PC-3 (cell line): ENCODE measurements at regions not wholly inside any gene's neighbourhood (a gene's known extent, or its start where the extent isn't known, plus 50 kb on each side); places are given as distances from the start of the nearest gene placed in this dataset.

Experiments used
- ATAC-seq: fragments of 200-7000 bp; cut with Tn5 transposase; 2 replicates; pipeline ENCODE4 v1.9.1; 2020; ENCODE audit warnings: mild to moderate bottlenecking, moderate library complexity
- BruUV-seq: library from RNA; stranded (reverse); fragments of 400-500 nt; replicated peaks from 2 replicates; lab custom pipeline; 2021; lab: Mats Ljungman, UMichigan
- CTCF ChIA-PET: fragments of 300-600 bp; sonication (Branson Sonifier 250); formaldehyde crosslinking; loops from one replicate; lab custom pipeline; 2022; ENCODE audit warnings: antibody characterized with exemption; lab: Charles Lee
- POLR2A ChIA-PET: fragments of 300-600 bp; sonication (Branson Sonifier 250); formaldehyde crosslinking; loops from one replicate; lab custom pipeline; 2022; ENCODE audit warnings: antibody characterized with exemption; ENCODE audit not compliant: unreplicated experiment; lab: Charles Lee
- DNase-seq: peaks from one replicate; pipeline ENCODE4 v3.0.0-alpha.2; 2015
- H2AFZ ChIP-seq: fragments of 300-600 bp; sonication (generic); 2 replicates; pipeline ENCODE4 v1.6.0; 2016; ENCODE audit warnings: antibody characterized with exemption, low read length
- H3F3A ChIP-seq: fragments of 300-600 bp; sonication (generic); one replicate; pipeline ENCODE4 v1.6.0; 2017; ENCODE audit warnings: antibody characterized with exemption, low read length, control low read depth, mild to moderate bottlenecking; ENCODE audit not compliant: unreplicated experiment
- H3K27ac ChIP-seq: fragments of 300-600 bp; sonication (generic); 2 replicates; pipeline ENCODE4 v1.5.1; 2016; ENCODE audit warnings: mild to moderate bottlenecking, low read length
- H3K27me3 ChIP-seq: fragments of 300-600 bp; sonication (generic); 2 replicates; pipeline ENCODE4 v1.6.1; 2016; ENCODE audit warnings: low read length, mixed read lengths
- H3K36me3 ChIP-seq: fragments of 300-600 bp; sonication (generic); 2 replicates; pipeline ENCODE4 v1.6.1; 2016; ENCODE audit warnings: low read depth, mixed run types, low read length, mixed read lengths
- H3K4me1 ChIP-seq: fragments of 300-600 bp; sonication (generic); 2 replicates; pipeline ENCODE4 v1.5.1; 2016; ENCODE audit warnings: low read length; ENCODE audit not compliant: insufficient read depth
- H3K4me2 ChIP-seq: fragments of 300-600 bp; sonication (generic); 2 replicates; pipeline ENCODE4 v1.6.0; 2016; ENCODE audit warnings: low read length
- H3K4me3 ChIP-seq: fragments of 300-600 bp; sonication (generic); 2 replicates; pipeline ENCODE4 v1.5.1; 2016; ENCODE audit warnings: mild to moderate bottlenecking, low read length, mixed read lengths
- H3K79me2 ChIP-seq: fragments of 300-600 bp; sonication (generic); 2 replicates; pipeline ENCODE4 v1.6.1; 2017; ENCODE audit warnings: low read length, mixed read lengths
- H3K9ac ChIP-seq: fragments of 300-600 bp; sonication (generic); 2 replicates; pipeline ENCODE4 v1.6.0; 2016; ENCODE audit warnings: mild to moderate bottlenecking, low read length
- H3K9me2 ChIP-seq: fragments of 300-600 bp; sonication (generic); replicated peaks from 2 replicates; pipeline ENCODE4 v1.6.1; 2016; ENCODE audit warnings: mixed run types, low read length, mixed read lengths
- H3K9me3 ChIP-seq: fragments of 300-600 bp; sonication (generic); 2 replicates; pipeline ENCODE4 v1.6.1; 2016; ENCODE audit warnings: low read length, mixed read lengths
- H4K20me1 ChIP-seq: fragments of 300-600 bp; sonication (generic); 2 replicates; pipeline ENCODE4 v1.6.1; 2016; ENCODE audit warnings: low read length, mixed read lengths
- EZH2 ChIP-seq: fragments of 300-600 bp; sonication (generic); IDR thresholded peaks from one replicate; pipeline ENCODE4 v1.6.1; 2017; ENCODE audit warnings: antibody characterized with exemption, mild to moderate bottlenecking, low read length; ENCODE audit not compliant: unreplicated experiment
- EZH2phosphoT487 ChIP-seq: fragments of 300-600 bp; sonication (generic); IDR thresholded peaks from 2 replicates; pipeline ENCODE4 v1.6.1; 2018; ENCODE audit warnings: mild to moderate bottlenecking, antibody characterized with exemption, low read length, borderline replicate concordance
- intact Hi-C: fragments of 100-400 bp; cut with micrococcal nuclease; formaldehyde crosslinking; loops from 2 replicates; pipeline ENCODE4 v1.9.0; 2023
- TF ChIP-seq, protein P1 (sequence below): fragments of 300-600 bp; sonication (generic); conservative IDR thresholded peaks from 2 replicates; pipeline ENCODE4 v1.5.1; 2017; ENCODE audit warnings: antibody characterized with exemption, low read depth, mild to moderate bottlenecking, low read length

DNA sequence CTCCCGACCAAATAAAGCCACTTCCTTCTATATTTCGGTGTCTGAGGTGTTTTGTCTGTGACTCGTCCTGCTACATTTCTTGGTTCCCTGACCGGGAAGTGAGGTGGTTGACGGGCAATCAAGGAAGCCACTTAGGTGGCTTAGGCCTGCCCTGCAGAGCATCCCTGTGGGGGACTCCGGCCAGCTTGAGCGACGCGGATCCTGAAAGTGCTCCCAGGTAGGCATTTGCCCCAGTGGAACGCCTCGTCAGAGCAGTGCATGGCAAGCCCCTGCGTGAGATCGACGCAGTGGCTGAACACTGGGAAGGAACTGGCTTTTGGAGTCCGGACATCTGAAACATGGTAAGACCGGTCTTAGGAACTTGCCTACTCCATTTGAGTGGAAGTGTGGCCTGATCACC lies 157.2 kb upstream of the COX7C start:
- H3K9me3 ChIP-seq, result peaks cover 8% of the 10 kb centered on the region
- DNase-seq (peak; percentile 26), ATAC-seq (no peak)
- no peak overlapping the region for H3K27ac ChIP-seq
- TF ChIP-seq, protein P1, sequence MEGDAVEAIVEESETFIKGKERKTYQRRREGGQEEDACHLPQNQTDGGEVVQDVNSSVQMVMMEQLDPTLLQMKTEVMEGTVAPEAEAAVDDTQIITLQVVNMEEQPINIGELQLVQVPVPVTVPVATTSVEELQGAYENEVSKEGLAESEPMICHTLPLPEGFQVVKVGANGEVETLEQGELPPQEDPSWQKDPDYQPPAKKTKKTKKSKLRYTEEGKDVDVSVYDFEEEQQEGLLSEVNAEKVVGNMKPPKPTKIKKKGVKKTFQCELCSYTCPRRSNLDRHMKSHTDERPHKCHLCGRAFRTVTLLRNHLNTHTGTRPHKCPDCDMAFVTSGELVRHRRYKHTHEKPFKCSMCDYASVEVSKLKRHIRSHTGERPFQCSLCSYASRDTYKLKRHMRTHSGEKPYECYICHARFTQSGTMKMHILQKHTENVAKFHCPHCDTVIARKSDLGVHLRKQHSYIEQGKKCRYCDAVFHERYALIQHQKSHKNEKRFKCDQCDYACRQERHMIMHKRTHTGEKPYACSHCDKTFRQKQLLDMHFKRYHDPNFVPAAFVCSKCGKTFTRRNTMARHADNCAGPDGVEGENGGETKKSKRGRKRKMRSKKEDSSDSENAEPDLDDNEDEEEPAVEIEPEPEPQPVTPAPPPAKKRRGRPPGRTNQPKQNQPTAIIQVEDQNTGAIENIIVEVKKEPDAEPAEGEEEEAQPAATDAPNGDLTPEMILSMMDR, result no peak
- no peak for TF ChIP-seq EZH2phosphoT487
- TF ChIP-seq EZH2, result no peak
- no peaks in the 10 kb centered on the region for H4K20me1 ChIP-seq
- H3K4me3 ChIP-seq, result no peak overlapping the region
- no peaks in the 10 kb centered on the region for H3K79me2 ChIP-seq
- 0 out of 2 replicates have a peak overlapping the region, but pooled peaks have one; percentile 58 for H3K4me2 ChIP-seq
- H3K9ac ChIP-seq, result no peak overlapping the region
- ChIA-PET POLR2A (no interaction called here), CTCF (no interaction called here)
- H3K36me3 ChIP-seq, result no peaks in the 10 kb centered on the region
- no peaks in the 10 kb centered on the region for H3F3A ChIP-seq
- H3K4me1 ChIP-seq, result peaks cover 40% of the 10 kb centered on the region
- BruUV-seq, result no TSS peak
- H3K9me2 ChIP-seq, result no peaks in the 10 kb centered on the region
- H3K27me3 ChIP-seq, result no peaks in the 10 kb centered on the region
- H2AFZ ChIP-seq, result no peak overlapping the region
- intact Hi-C loops, result no loop called here

DNA sequence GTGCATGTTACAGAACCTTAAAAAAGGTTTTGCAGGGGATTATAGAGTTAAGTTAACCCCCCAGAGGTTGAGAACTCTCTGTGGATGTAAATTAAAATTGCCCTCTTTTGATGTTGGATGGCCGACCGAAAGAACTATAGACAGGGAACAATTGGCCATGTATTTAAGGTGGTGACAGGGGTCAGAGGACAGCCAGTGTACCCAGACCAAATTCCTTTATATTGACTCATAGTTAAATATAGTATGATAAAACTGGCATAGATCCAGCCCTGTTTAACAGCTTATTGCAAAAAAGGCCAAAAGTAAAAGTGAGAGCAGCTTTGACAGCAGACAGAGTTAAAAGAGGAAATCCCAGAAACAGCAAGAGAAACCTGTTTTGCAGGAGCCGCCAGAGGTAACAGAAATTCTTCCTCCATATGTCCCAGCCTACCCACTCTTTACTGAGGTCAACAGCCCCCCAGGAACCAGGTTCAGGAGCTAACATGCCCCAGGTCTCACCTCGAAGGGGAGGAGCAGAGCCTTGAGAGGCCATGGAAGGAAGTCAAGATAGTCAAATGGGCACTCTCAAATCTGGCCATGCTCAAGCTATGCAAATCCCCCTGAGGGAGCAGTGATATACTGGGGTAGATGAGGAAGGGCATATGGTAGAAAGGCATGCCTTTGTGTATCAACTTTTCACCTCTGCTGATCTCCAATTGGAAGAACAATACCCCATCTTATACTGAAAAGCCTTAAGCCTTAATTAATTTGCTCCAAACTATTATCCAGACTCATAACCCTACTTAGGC lies 156.4 kb upstream of the COX7C start:
- H2AFZ ChIP-seq, result no peak overlapping the region
- CTCF ChIA-PET, result no interaction called here
- H3K27me3 ChIP-seq, result no peaks in the 10 kb centered on the region
- H3K4me1 ChIP-seq, result peaks cover 40% of the 10 kb centered on the region
- H3K9me2 ChIP-seq, result no peaks in the 10 kb centered on the region
- TF ChIP-seq EZH2phosphoT487 (no peak), EZH2 (no peak)
- TF ChIP-seq, protein P1, result no peak
- H3K36me3 ChIP-seq, result peaks cover 2% of the 10 kb centered on the region; the same call in 1 of the 2 replicates
- DNase-seq (peak; percentile 95), ATAC-seq (peak; percentile 66)
- POLR2A ChIA-PET, result interaction anchor here (0.6 kb wide), 1 partner anchor 898 kb away, joined by 4 read pairs; no protein-coding TSS in a partner anchor
- H3F3A ChIP-seq, result no peaks in the 10 kb centered on the region
- H3K79me2 ChIP-seq, result no peaks in the 10 kb centered on the region
- peak overlapping the region; percentile 58 for H3K4me2 ChIP-seq
- H3K9me3 ChIP-seq, result peaks cover 11% of the 10 kb centered on the region
- H3K4me3 ChIP-seq, result no peak overlapping the region
- H3K27ac ChIP-seq, result peak overlapping the region; percentile 34
- intact Hi-C loops, result no loop called here
- no TSS peak for BruUV-seq
- no peak overlapping the region for H3K9ac ChIP-seq
- no peaks in the 10 kb centered on the region for H4K20me1 ChIP-seq

DNA sequence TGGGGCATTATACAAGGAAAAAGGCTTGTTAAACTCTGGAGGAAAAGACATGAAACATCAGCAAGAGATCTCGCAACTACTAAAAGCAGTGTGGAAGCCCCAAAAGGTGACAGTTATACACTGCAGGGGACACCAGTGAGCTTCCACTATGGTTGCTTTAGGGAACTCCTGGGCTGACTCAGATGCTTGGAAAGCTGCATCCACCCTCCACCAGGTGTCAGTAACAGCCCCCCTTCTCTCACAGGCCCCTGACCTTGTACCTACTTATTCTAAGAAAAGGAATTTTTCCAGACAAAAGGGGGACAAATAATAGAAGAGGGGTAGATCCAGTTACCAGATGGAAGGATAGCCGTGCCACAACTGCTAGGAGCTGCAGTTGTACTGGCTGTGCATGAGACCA lies 154.4 kb upstream of the COX7C start:
- POLR2A ChIA-PET, result no interaction called here
- no peak overlapping the region for H3K9ac ChIP-seq
- no peak for TF ChIP-seq EZH2phosphoT487
- TF ChIP-seq EZH2, result no peak
- TF ChIP-seq, protein P1, result peak; percentile 62
- H4K20me1 ChIP-seq, result no peaks in the 10 kb centered on the region
- peak; percentile 61 for DNase-seq
- H3K4me2 ChIP-seq, result peak overlapping the region; percentile 10; the same call in 1 of the 2 replicates
- intact Hi-C loops, result no loop called here
- H3K9me2 ChIP-seq, result no peaks in the 10 kb centered on the region
- no peak overlapping the region for H3K4me3 ChIP-seq
- peaks cover 33% of the 10 kb centered on the region for H3K4me1 ChIP-seq
- ATAC-seq, result peak; percentile 62
- no TSS peak for BruUV-seq
- H3K9me3 ChIP-seq, result peaks cover 11% of the 10 kb centered on the region
- H3K27ac ChIP-seq, result no peak overlapping the region
- no peaks in the 10 kb centered on the region for H3K79me2 ChIP-seq
- no peaks in the 10 kb centered on the region for H3K27me3 ChIP-seq
- no peak overlapping the region for H2AFZ ChIP-seq
- H3F3A ChIP-seq, result no peaks in the 10 kb centered on the region
- H3K36me3 ChIP-seq, result peaks cover 2% of the 10 kb centered on the region; the same call in 1 of the 2 replicates
- CTCF ChIA-PET, result no interaction called here
